ENCODE measurements at regions not wholly inside any gene's neighbourhood (a gene's known extent, or its start where the extent isn't known, plus 50 kb on each side); places are given as distances from the start of the nearest gene placed in this dataset.
"Not testable (repeated sequence)": the region's sequence is repeated elsewhere in the genome, so short reads cannot be mapped to it uniquely, and the experiment has no call there.

- H4K20me1 ChIP-seq (ENCODE audit: insufficient read depth, low read length); H3K27ac Mint-ChIP-seq (ENCODE audit: unreplicated experiment); H3K27me3 ChIP-seq (ENCODE audit: insufficient read depth, low read length); H3K4me2 ChIP-seq (ENCODE audit: low read length); H3K36me3 ChIP-seq (ENCODE audit: insufficient read depth, low read length); H3K27me3 Mint-ChIP-seq (ENCODE audit: low read depth, unreplicated experiment); H3K79me2 ChIP-seq (ENCODE audit: insufficient read depth, low read length); H3K4me3 ChIP-seq (ENCODE audit: insufficient read depth, low read depth, low read length); H2AFZ ChIP-seq (ENCODE audit: low read depth, low read length); H3K4me3 Mint-ChIP-seq (ENCODE audit: unreplicated experiment); H3K36me3 Mint-ChIP-seq (ENCODE audit: low read depth, unreplicated experiment); H3K4me1 ChIP-seq (ENCODE audit: insufficient read depth, low read length); H3K27ac ChIP-seq (ENCODE audit: low read depth, low read length); FAIRE-seq; DNase-seq (ENCODE audit: low read depth); H3K9ac ChIP-seq (ENCODE audit: low read length); H3K4me1 Mint-ChIP-seq (ENCODE audit: low read depth, unreplicated experiment); H3K9me3 ChIP-seq (ENCODE audit: insufficient read depth, low read depth, low read length): not testable (repeated sequence)
- peaks cover 23% of the 10 kb centered on the region for H3K9me3 Mint-ChIP-seq (ENCODE audit: unreplicated experiment)
These were observed 122.0 kb downstream of the ART5 start for GRCh38 chr11:3519841-3520240.

GRCh38 chr11:3516934-3517567 lies 124.7 kb downstream of the ART5 start:
- not testable (repeated sequence) for H3K27ac ChIP-seq (ENCODE audit: low read depth, low read length); H3K4me1 Mint-ChIP-seq (ENCODE audit: low read depth, unreplicated experiment); H3K4me3 Mint-ChIP-seq (ENCODE audit: unreplicated experiment); H3K36me3 Mint-ChIP-seq (ENCODE audit: low read depth, unreplicated experiment); H2AFZ ChIP-seq (ENCODE audit: low read depth, low read length); H3K4me1 ChIP-seq (ENCODE audit: insufficient read depth, low read length); H3K27me3 Mint-ChIP-seq (ENCODE audit: low read depth, unreplicated experiment); H3K9ac ChIP-seq (ENCODE audit: low read length); H3K27ac Mint-ChIP-seq (ENCODE audit: unreplicated experiment); H3K36me3 ChIP-seq (ENCODE audit: insufficient read depth, low read length); H4K20me1 ChIP-seq (ENCODE audit: insufficient read depth, low read length); H3K79me2 ChIP-seq (ENCODE audit: insufficient read depth, low read length); H3K4me3 ChIP-seq (ENCODE audit: insufficient read depth, low read depth, low read length); H3K9me3 ChIP-seq (ENCODE audit: insufficient read depth, low read depth, low read length); DNase-seq (ENCODE audit: low read depth); H3K4me2 ChIP-seq (ENCODE audit: low read length); H3K27me3 ChIP-seq (ENCODE audit: insufficient read depth, low read length); FAIRE-seq
- H3K9me3 Mint-ChIP-seq (ENCODE audit: unreplicated experiment) = peaks cover 12% of the 10 kb centered on the region

GRCh38 chr11:3516345-3516933 lies 125.4 kb downstream of the ART5 start:
- not testable (repeated sequence) for H3K4me2 ChIP-seq (ENCODE audit: low read length); H3K4me3 ChIP-seq (ENCODE audit: insufficient read depth, low read depth, low read length); H3K27me3 Mint-ChIP-seq (ENCODE audit: low read depth, unreplicated experiment); H3K4me3 Mint-ChIP-seq (ENCODE audit: unreplicated experiment); H3K27me3 ChIP-seq (ENCODE audit: insufficient read depth, low read length); H3K9me3 ChIP-seq (ENCODE audit: insufficient read depth, low read depth, low read length); FAIRE-seq; H3K79me2 ChIP-seq (ENCODE audit: insufficient read depth, low read length); H3K4me1 Mint-ChIP-seq (ENCODE audit: low read depth, unreplicated experiment); H3K36me3 Mint-ChIP-seq (ENCODE audit: low read depth, unreplicated experiment); H4K20me1 ChIP-seq (ENCODE audit: insufficient read depth, low read length); H3K27ac Mint-ChIP-seq (ENCODE audit: unreplicated experiment); H3K27ac ChIP-seq (ENCODE audit: low read depth, low read length); H3K9ac ChIP-seq (ENCODE audit: low read length); H3K4me1 ChIP-seq (ENCODE audit: insufficient read depth, low read length); H2AFZ ChIP-seq (ENCODE audit: low read depth, low read length); DNase-seq (ENCODE audit: low read depth); H3K36me3 ChIP-seq (ENCODE audit: insufficient read depth, low read length)
- H3K9me3 Mint-ChIP-seq (ENCODE audit: unreplicated experiment) = peaks cover 12% of the 10 kb centered on the region

GRCh38 chr11:3514635-3515424 lies 127.0 kb downstream of the ART5 start:
- peaks cover 16% of the 10 kb centered on the region for H3K4me1 Mint-ChIP-seq (ENCODE audit: low read depth, unreplicated experiment)
- H3K27ac Mint-ChIP-seq (ENCODE audit: unreplicated experiment); H3K27ac ChIP-seq (ENCODE audit: low read depth, low read length); H3K4me2 ChIP-seq (ENCODE audit: low read length); H3K36me3 Mint-ChIP-seq (ENCODE audit: low read depth, unreplicated experiment); H3K4me3 ChIP-seq (ENCODE audit: insufficient read depth, low read depth, low read length); FAIRE-seq; H4K20me1 ChIP-seq (ENCODE audit: insufficient read depth, low read length); H3K9me3 ChIP-seq (ENCODE audit: insufficient read depth, low read depth, low read length); H3K4me1 ChIP-seq (ENCODE audit: insufficient read depth, low read length); H3K27me3 Mint-ChIP-seq (ENCODE audit: low read depth, unreplicated experiment); DNase-seq (ENCODE audit: low read depth); H3K79me2 ChIP-seq (ENCODE audit: insufficient read depth, low read length); H3K4me3 Mint-ChIP-seq (ENCODE audit: unreplicated experiment); H3K27me3 ChIP-seq (ENCODE audit: insufficient read depth, low read length); H3K9ac ChIP-seq (ENCODE audit: low read length); H3K36me3 ChIP-seq (ENCODE audit: insufficient read depth, low read length); H2AFZ ChIP-seq (ENCODE audit: low read depth, low read length); H3K9me3 Mint-ChIP-seq (ENCODE audit: unreplicated experiment): not testable (repeated sequence)

GRCh38 chr11:3513311-3513710 lies 128.5 kb downstream of the ART5 start:
- not testable (repeated sequence) for H3K9me3 ChIP-seq (ENCODE audit: insufficient read depth, low read depth, low read length); H3K79me2 ChIP-seq (ENCODE audit: insufficient read depth, low read length); DNase-seq (ENCODE audit: low read depth); H4K20me1 ChIP-seq (ENCODE audit: insufficient read depth, low read length); H3K27me3 ChIP-seq (ENCODE audit: insufficient read depth, low read length); H3K27me3 Mint-ChIP-seq (ENCODE audit: low read depth, unreplicated experiment); H3K9me3 Mint-ChIP-seq (ENCODE audit: unreplicated experiment); H3K27ac Mint-ChIP-seq (ENCODE audit: unreplicated experiment); H3K4me3 Mint-ChIP-seq (ENCODE audit: unreplicated experiment); H3K4me1 ChIP-seq (ENCODE audit: insufficient read depth, low read length); H3K9ac ChIP-seq (ENCODE audit: low read length); H3K4me2 ChIP-seq (ENCODE audit: low read length); H3K36me3 Mint-ChIP-seq (ENCODE audit: low read depth, unreplicated experiment); H3K4me3 ChIP-seq (ENCODE audit: insufficient read depth, low read depth, low read length); H3K36me3 ChIP-seq (ENCODE audit: insufficient read depth, low read length); H2AFZ ChIP-seq (ENCODE audit: low read depth, low read length); H3K27ac ChIP-seq (ENCODE audit: low read depth, low read length); FAIRE-seq
- peaks cover 16% of the 10 kb centered on the region for H3K4me1 Mint-ChIP-seq (ENCODE audit: low read depth, unreplicated experiment)

- H3K4me1 Mint-ChIP-seq (ENCODE audit: low read depth, unreplicated experiment) = peaks cover 16% of the 10 kb centered on the region
- H3K4me3 ChIP-seq (ENCODE audit: insufficient read depth, low read depth, low read length); H4K20me1 ChIP-seq (ENCODE audit: insufficient read depth, low read length); FAIRE-seq; H3K4me3 Mint-ChIP-seq (ENCODE audit: unreplicated experiment); H2AFZ ChIP-seq (ENCODE audit: low read depth, low read length); H3K36me3 Mint-ChIP-seq (ENCODE audit: low read depth, unreplicated experiment); H3K27me3 Mint-ChIP-seq (ENCODE audit: low read depth, unreplicated experiment); H3K4me1 ChIP-seq (ENCODE audit: insufficient read depth, low read length); H3K79me2 ChIP-seq (ENCODE audit: insufficient read depth, low read length); H3K36me3 ChIP-seq (ENCODE audit: insufficient read depth, low read length); H3K9me3 ChIP-seq (ENCODE audit: insufficient read depth, low read depth, low read length); H3K9me3 Mint-ChIP-seq (ENCODE audit: unreplicated experiment); H3K9ac ChIP-seq (ENCODE audit: low read length); DNase-seq (ENCODE audit: low read depth); H3K27ac Mint-ChIP-seq (ENCODE audit: unreplicated experiment); H3K4me2 ChIP-seq (ENCODE audit: low read length); H3K27me3 ChIP-seq (ENCODE audit: insufficient read depth, low read length); H3K27ac ChIP-seq (ENCODE audit: low read depth, low read length): not testable (repeated sequence)
These were observed 129.0 kb downstream of the ART5 start for GRCh38 chr11:3512751-3513150.

Data from astrocyte (in vitro differentiated cells and primary cell).